ENCODE measurements at regions not wholly inside any gene's neighbourhood (a gene's known extent, or its start where the extent isn't known, plus 50 kb on each side); places are given as distances from the start of the nearest gene placed in this dataset.
"Not testable (repeated sequence)": the region's sequence is repeated elsewhere in the genome, so short reads cannot be mapped to it uniquely, and the experiment has no call there.

DNA sequence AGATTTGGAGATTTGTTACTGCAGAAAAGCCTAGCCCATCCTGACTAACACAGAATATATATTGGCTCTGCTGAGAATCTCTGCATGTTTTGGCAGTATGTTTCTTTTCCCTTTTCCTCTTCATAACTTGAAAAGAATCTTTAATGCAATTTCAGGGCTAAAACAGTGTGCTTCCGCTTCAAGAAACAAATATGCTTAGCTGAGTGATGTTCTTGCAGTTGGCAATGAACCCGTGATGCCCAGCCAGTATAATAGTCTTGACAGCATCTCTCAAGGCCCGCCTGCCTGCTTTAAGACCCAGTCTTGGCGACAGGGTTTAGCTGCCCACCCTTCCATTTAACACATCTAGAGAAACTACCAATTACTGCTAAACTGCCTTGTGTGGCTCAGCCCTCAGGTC is 184.5 kb downstream of the INO80D start:
- DNase-seq: peak in 1 of 2 experiments; percentile 16

DNA sequence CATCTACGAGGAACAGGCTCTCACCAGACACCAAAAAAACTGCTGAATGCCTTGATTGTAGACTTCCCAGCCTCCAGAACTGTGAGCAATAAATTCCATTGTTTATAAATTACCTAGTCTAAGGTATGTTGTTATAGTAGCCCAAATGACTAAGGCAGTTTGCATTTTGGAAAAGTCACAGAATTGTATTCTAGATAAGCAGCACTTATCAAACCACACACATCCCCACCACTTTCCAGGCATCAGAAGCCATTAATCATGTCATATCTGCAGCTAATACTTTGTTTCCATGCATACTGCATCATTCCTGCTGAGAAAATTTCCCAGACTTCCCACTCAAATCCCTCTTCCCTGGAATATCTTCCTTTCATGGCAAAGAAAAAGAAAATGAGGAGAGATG is 187.2 kb downstream of the INO80D start:
- no peak for DNase-seq

DNA sequence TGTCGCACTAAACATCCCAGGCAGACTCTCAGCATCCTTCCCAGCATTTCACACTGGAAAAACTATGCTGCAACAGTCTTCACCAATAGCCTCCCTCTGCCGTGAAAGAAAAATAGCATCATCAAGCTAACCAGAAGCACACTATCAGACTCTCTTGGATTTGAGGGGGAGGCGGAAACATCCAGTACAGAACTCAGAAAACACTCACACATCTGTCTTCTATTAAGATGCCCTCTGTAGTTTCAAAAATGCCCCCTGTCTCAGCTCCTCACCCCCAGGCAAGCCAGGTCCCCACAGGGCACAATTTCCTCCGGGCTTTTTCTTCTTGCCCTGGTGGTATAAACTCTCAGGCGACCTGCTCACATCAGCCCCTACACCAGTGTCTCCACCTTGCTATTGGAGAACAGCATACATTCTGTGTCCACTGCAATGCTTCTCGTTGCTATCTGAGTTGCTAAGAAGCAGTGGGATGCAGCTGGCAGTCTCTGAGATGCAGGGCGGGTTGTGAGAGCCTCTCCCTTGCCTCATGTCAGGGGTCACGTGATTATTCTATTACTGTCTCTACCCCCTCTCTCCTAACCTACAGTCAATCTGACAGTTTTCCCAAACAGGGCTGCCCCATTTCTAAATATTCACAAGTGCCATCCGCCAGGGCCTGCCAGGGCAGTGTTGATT is 189.9 kb downstream of the INO80D start:
- DNase-seq: no peak

DNA sequence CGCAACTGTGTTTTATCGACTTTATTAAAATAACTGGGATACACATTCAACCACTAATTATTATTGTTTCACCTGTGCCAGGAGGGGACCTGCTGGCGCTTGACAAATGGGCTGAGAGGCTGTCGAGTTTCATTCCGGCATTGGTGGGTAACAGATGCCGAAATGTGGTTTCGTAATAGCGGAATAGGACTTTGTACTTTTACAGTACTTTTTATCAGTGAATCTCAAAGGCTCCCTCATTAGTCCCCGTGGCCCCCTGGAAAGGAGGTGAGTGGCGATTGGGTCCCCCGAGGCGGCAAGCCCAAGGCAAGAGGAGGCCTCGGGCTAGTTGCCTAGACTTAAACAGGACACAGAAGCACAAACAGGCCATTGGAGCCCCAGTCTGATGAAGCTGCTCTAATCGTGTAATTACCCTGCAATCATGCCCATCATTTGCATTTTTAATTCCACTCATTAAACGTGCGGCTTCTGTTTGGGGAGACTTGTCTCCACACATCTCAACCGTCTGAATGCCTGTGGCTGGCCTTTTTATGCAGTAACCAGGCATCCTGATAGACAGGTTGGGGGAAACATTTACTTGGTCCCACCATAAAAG is 193.2 kb downstream of the INO80D start:
- DNase-seq: no peak

DNA sequence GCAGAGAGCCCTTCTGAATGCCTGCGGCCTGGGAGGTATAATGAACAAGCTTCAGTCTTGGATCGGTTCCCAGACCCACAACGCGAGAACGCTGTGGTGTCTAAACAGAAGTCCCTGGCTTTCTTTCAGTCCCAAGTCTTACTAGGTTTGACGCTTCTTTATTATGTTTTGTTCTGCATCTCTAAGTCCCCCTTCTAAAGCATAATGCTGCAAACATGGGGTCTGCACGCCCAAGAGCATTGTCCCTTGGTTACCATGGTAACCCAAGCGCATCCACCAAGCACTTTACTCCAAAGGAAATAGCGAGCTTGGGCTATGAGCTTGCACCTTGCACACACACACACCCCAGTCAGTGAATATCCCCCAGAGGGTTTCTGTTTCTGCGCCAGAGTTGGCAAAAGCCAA is 193.7 kb downstream of the INO80D start:
- peak; percentile 37 to 56 for DNase-seq

DNA sequence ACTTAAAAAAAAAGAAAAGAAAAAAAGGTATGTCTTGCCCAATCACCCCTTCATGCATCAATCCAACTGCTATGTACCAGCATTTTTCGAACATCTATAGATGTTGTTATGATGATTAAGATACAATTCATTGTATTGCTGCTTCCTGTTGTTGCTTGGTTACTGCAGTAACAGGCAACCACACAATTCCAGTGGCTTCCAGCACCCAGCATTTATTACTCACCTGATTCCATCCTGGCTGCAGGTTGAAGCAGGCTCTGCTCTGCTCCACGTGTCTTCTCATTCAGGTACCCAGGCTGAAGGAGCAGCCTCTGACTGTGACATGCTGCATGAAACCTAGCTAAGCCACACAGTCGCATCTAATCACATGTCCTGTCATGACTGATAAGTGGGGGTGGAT is 196.9 kb downstream of the INO80D start:
- no peak for DNase-seq

DNA sequence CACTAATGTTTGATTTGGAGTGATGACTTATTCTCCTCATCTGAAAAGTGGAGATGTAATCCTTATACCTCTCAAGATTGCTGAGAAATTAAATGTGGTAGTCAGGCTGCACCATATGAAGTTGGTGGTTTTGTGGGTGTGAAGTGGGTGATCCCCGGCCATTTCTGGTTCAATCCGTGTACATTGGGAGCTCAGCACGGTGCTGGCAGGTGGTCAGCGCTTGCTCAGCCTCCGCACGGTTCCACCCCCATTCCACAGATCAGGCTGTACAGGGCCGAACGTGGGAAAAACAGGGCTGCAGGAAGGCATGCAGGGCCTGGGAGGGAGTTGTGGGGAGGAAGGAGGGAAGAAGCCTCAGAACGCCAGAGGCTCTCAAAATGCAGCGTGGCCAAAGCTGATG is 198.3 kb downstream of the INO80D start:
- DNase-seq: no peak

DNA sequence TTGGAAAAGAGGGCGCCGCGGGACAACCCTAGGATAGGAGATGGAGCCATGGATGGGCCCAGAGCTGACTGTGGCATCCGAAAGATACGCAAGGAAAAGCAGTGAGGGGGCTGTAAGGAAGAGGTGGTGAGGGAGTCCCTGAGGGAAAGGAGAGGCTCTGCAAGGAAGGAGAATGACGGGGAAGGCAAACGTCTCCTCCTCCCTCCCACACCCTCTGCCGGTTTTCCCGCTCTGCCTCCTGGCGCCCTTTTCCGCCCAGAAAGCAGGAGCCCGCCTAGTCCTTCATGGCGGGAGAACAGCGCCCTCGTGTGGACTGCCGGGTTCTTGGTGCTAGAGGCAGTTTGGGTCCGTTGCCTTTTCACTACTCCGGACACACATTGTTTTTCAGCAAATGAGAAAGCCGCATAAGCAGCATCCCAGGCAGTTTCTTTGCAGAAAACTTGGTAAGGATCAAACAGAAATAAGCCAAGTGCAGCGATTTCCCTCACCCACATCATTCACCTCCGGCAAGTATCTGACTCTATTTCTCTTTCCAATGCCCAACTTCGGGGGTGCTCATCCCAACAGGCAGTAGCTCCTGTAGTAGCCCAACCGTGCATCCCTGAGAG is 200.4 kb downstream of the INO80D start:
- DNase-seq: peak in 1 of 2 experiments; percentile 43

DNA sequence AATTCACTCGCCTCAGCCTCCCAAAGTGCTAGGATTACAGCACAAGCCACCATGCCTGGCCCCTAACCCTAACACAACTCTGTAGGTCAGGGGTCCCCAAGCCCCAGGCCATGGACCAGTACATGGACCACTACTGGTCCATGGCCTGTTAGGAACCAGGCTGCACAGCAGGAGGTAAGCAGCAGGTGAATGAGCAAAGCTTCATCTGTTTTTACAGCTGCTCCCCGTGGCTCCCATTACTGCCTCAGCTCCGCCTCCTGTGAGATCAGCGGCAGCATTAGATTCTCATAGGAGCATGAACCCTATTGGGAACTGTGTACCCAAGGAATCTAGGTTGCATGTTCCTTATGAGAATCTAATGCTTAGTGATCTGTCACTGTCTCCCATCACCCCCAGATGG is 201.7 kb downstream of the NRP2 start:
- DNase-seq: no peak

DNA sequence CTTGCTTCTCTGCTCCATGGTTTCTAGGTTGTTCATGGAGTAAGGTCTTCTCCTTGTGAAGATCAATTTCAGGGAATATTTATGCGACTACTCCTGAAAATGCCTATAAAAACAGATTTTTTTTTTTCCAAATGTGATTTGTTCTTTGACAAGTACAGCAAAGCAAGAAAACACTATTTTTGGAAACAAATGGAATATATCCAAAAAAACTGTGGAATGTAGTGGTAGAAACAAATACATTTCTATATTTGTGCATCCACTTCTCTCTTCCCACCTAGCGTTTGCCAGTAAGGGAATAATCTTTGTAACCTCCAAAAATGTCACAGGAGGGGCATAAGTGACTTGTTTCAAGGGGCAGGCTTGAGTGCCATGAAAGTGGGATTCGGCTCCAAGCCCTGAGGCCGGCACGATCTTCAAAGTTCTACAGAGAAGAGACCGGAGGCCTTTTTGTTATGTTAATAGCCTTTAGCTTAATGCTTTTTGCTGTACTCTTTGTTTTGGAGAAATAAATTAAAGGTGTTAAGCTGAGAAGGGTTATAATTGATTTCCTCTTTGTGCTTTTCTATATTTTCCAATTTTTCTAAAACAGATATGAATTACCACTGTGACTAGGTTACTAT is 200.6 kb downstream of the NRP2 start:
- DNase-seq: no peak

DNA sequence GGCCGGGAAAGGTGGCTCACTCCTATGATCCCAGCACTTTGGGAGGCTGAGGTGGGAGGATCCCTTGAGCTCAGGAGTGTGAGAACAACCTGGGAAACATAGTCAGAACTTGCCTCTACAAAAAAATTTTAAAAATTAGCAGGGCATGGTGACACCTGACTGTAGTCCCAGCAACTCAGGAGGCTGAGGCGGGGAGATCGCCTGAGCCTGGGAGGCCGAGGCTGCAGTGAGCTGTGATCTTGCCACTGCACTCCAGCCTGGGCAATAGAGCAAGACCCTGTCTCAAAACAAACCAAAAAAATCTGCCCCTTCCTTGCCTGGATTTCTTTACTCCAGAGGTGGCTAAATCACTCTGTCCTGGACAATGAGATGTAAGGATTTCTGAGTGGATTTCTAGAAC is 197.7 kb downstream of the NRP2 start:
- no peak for DNase-seq

DNA sequence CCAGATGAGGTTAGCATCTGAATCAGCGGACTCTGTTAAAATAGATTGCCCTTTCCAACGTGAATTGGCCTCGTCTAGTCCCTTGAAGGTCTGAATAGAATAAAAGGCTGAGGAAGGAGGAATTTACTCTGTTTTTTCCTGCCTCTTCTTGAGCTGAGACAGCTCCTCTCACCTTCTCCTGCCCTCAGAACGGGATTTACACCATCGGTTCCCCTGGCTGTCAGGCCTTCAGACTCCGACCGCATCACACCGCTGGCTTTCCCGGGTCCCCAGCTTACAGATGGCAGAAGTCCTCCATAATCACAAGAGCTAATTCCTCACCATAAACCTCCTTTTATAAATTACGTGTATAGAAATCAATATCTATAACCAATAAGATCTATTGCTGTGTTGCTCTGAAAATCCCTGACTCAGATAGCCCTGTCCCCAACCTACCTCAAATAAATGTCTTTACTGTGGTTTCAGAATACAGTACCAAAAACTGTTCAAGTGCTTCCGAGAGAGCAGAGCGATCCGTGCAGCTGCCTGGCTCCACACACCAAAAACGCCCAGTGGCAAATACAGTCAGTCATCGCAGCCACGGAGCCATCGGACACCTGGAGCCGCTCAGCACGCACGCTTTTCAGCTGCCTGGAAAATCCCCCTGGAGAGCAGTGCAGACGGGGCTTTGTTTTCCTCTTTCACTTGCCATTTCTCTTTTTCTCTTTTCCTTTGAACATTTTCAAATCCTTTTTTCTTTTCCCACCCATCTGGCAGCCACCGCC is 196.9 kb downstream of the NRP2 start:
- no peak for DNase-seq

DNA sequence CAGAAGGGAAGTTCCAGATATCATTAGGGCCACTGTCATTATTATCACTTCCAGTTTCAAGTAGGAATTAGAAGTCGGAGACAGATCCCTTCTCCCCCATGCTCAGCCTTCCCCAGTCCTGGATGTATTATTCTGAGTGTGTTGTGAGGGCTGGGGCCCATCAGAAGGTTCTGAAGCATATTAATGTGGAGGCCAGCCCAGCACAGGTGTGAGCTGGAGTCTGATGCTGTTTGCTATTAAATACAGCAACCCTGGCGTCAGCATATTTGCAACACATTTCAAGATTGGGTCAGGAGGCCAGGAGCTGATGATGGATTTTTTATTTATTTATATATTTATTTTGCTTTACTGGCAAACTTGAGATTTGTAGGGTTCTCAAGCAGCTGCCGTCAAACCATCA is 195.2 kb downstream of the NRP2 start:
- DNase-seq: no peak

DNA sequence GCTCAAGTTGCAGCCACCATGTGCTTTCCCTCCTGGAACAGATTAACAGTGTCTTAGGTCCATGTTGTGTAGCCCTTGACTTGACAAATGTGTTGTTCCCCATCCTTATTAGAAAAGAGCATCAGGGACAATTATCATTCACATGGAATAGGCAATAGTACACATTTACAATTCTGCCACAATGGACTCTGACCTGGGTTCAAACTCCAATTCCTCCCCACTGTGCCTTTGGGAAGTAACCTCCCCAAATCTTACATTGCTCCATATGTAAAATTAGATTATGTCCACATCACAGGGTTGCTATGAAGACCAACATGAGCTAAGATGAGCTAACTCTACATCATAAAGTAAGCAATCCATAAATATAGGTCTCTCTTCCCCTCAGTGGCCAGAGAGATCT is 193.8 kb downstream of the NRP2 start:
- no peak for DNase-seq

DNA sequence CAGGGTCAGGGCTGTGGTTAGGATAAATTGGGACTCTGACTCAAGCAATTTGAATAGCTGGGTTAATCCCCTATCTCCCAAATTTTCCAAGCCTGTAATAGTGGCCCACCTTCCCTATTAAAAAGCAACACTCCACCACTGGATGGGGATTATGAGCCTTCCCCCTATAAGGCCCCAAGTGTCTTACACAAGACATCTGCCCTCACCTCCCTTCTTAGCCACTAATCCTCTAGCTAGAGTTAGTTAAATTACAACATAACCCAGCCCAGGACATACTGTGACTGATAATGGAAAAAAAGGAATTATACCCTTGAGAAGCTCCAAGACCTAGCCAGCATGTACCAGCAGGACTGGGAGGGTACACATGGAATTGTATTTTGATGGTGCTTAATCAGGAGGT is 190.4 kb downstream of the NRP2 start:
- DNase-seq: no peak

DNA sequence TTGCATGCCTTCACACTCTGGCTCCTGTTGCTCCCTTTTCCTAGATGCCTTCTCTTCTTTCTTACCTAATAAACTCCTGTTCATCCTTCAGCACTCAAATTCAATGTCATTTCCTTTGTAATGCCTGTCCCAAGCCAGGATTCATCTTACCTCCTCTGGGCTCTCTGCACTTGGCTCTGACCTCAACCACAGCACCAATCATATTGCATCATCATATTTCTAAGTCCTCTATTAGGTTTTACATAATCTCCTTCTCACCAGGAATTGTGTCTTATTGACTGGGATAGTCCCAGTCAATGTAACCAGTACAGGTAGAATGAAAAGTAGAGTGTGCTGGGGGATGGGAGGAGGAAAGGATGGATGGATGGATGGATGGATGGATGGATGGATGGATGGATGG is 187.1 kb downstream of the NRP2 start:
- no peak for DNase-seq

DNA sequence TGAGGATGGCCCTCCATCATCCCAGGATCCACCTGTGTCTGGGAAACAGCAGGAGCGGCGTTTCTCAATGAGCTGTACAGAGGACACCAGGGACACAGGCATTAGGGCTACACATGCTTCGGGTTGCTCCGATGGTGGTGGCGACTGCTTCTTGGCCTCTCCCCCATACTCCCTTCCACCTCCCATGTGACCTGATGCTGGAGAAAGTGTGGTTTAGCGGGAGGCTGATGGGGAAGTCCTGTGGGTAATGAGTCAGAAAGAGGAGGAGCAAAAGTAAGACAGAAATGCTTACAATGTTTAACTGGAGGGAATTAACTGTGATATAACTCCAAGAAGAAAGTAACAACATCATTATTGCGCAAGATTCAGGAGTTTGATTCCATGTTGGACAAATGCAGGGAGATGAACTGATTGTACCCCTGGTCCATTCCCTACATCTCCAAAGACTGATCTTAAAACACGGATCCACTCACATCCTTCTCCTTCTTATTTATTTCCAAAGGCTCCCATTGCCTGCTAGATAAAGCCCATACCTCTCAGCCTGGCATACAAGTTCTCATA is 186.6 kb downstream of the NRP2 start:
- DNase-seq: no peak

DNA sequence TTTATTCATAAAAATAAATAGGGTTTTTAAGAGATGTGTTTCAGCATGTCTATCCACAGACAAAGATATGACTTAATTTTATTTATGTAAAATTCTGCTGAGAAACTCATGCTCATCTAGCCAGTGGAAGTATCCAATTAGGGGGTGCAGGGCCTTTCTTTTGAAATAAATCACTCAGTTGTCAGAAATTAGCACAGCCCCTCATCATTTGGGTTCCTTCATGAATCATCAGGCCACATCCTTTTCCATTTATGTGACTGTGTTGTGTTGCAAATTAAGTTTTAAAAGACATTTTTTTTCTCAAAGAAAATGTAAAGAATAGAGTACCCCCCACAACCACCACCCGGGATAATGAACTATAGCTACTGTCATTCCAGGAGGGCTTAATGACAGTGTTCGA is 185.8 kb downstream of the NRP2 start:
- no peak for DNase-seq

DNA sequence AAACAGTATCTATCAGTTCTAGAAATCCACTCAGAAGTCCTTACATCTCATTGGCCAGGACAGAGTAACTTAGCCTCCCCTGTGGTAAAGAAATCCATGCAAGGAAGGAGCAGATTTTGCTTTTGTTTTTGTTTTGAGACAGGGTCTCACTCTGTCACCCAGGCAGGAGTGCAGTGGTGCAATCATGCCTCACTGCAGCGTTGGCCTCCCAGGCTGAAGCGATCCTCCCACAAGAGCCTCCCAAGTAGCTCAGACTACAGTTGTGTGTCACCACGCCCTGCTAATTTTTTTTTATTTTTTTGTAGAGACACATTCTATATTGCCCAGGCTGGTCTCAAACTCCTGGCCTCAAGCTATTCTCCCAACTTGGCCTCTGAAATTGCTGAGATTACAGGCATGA is 185.1 kb downstream of the NRP2 start:
- DNase-seq: no peak

DNA sequence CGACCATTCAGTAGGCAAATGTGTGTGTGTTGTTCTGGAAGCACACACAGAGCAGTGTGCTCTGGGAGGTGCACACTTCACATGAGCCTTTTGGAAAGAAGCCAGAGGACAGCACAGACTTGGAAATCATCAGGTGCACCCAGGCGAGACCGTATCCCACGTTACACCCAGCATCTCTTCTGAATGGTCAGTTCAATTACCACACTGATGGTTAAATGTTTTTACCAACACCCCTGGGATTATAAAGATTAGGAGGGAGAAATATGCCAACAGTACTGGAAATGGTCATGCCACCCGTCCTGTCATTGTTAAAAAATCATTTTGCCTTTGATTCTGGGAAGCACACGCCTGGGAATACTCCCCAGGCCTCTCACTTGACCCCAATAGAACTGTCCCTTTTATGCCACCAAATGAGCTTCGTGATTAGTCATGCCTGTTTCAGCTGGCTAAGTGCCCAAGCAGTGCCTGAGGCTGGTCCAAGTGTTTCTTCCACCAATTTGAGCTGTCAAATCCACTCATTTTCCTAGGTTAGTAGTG is 183.7 kb downstream of the NRP2 start:
- peak; percentile 50 to 73 for DNase-seq

DNA sequence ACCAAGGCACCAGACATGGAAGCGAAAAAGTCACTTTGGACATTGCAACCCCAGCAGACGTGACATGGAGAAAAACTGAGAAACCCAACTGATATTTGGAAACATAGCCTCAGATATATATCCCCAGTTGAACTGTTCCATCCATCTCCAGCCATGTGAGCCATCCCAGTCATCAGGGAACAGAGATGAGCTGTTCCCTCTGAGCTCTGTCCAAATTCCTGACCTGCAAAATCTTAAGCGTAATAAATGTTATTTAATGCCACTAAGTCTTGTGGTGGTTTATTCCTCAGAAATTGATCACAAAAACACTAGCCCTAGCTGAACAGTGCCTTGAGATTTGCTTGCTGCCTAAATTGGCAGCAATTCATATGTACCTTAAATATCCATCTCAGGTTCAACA is 182.8 kb downstream of the NRP2 start:
- no peak for DNase-seq

DNA sequence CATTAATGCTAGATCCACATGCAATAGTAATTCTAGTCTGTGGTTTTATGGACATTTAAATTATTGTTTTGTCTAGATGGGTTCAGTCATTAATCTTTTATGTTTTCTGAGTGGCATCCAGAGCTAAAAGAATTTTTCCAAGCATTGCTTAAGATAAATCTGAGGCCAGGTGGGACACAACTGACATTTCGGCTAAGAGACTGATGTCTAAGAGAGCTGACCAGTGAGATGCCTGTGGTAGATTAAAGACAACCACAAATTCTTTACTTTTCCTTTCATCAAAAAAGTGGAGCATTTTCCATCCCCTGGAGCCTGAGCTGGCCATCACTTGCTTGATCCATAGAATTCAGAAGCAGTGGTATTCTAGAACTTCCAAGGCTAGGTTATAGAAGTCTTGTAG is 182.2 kb downstream of the NRP2 start:
- no peak for DNase-seq

DNA sequence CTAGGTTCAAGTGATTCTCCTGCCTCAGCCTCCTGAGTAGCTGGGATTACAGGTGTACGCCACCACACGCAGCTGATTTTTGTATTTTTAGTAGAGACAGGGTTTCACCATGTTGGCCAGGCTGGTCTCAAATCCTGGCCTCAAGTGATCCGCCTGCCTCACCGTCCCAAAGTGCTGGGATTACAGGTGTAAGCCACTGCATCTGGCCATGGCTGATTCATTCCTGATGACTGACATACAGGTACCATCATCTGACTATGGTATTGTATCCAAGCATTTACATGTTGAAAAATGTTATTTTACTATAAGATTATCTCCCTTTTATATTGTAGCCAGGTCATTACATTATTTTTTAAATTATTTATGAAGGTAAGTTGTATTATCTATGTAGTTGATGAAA is 180.5 kb downstream of the NRP2 start:
- DNase-seq: not testable (repeated sequence)
